WTC11 (cell line): ENCODE measurements at regions not wholly inside any gene's neighbourhood (a gene's known extent, or its start where the extent isn't known, plus 50 kb on each side); places are given as distances from the start of the nearest gene placed in this dataset.

ENCODE experiments used
- ATAC-seq: fragments of 200-7000 bp; cut with Tn5 transposase; 2 replicates; pipeline ENCODE4 v1.10.0; 2021; ENCODE audit warnings: mild to moderate bottlenecking, moderate library complexity
- CTCF ChIA-PET: fragments of 300-600 bp; sonication (Branson Sonifier 250); formaldehyde crosslinking; loops from one replicate; lab custom pipeline; 2021; ENCODE audit warnings: antibody characterized with exemption; lab: Charles Lee
- POLR2A ChIA-PET: fragments of 350-600 bp; sonication (Branson Sonifier 250); formaldehyde crosslinking; loops from one replicate; lab custom pipeline; 2021; ENCODE audit warnings: antibody characterized with exemption; lab: Charles Lee
- DNase-seq: peaks from one replicate; pipeline ENCODE4 v3.0.0; 2021; ENCODE audit warnings: low spot score
- H3K27ac Mint-ChIP-seq: 2 replicates; pipeline ENCODE4 v1.8.0; 2021; ENCODE audit warnings: mixed read lengths
- H3K27me3 Mint-ChIP-seq: 2 replicates; pipeline ENCODE4 v1.8.0; 2021; ENCODE audit warnings: low read depth, mild to moderate bottlenecking, moderate library complexity, mixed read lengths
- H3K36me3 Mint-ChIP-seq: 2 replicates; pipeline ENCODE4 v1.8.0; 2021; ENCODE audit warnings: mixed read lengths
- H3K4me1 Mint-ChIP-seq: 2 replicates; pipeline ENCODE4 v1.8.0; 2022; ENCODE audit warnings: mixed read lengths
- H3K4me3 Mint-ChIP-seq: 2 replicates; pipeline ENCODE4 v1.8.0; 2021; ENCODE audit warnings: mild to moderate bottlenecking, moderate library complexity, mixed read lengths
- H3K9me3 Mint-ChIP-seq: 2 replicates; pipeline ENCODE4 v1.8.0; 2021; ENCODE audit warnings: mixed read lengths
- E2F4 ChIP-seq: sonication (generic); formaldehyde crosslinking; IDR thresholded peaks from 2 replicates; pipeline ENCODE4 v1.8.1; 2022; ENCODE audit warnings: low read depth, mild to moderate bottlenecking, moderate library complexity, missing genetic modification reagents, borderline replicate concordance
- EMX1 ChIP-seq: fragments of 250-450 bp; sonication (Bioruptor Pico); IDR thresholded peaks from 2 replicates; pipeline ENCODE4 v1.8.0; 2021; ENCODE audit warnings: mild to moderate bottlenecking
- FOXJ3 ChIP-seq: sonication (generic); formaldehyde crosslinking; IDR thresholded peaks from 2 replicates; pipeline ENCODE4 v1.9.0; 2021; ENCODE audit warnings: missing genetic modification reagents, mild to moderate bottlenecking, borderline replicate concordance
- GRHL2 ChIP-seq: fragments of 250-450 bp; sonication (Bioruptor Pico); IDR thresholded peaks from 2 replicates; pipeline ENCODE4 v1.8.0; 2022; ENCODE audit warnings: mild to moderate bottlenecking, moderate library complexity; ENCODE audit not compliant: insufficient replicate concordance, severe bottlenecking
- HMGA2 ChIP-seq: fragments of 250-450 bp; sonication (Bioruptor Pico); IDR thresholded peaks from 2 replicates; pipeline ENCODE4 v1.4.0; 2021; ENCODE audit warnings: mild to moderate bottlenecking, moderate library complexity
- HMGXB4 ChIP-seq: sonication (generic); formaldehyde crosslinking; IDR thresholded peaks from 2 replicates; pipeline ENCODE4 v1.8.1; 2023; ENCODE audit warnings: mild to moderate bottlenecking, moderate library complexity, missing genetic modification reagents
- NR2C2 ChIP-seq: sonication (generic); formaldehyde crosslinking; IDR thresholded peaks from 2 replicates; pipeline ENCODE4 v1.8.0; 2022; ENCODE audit warnings: mild to moderate bottlenecking, missing genetic modification reagents
- NR3C1 ChIP-seq: sonication (generic); formaldehyde crosslinking; conservative IDR thresholded peaks from 2 replicates; pipeline ENCODE4 v1.8.1; 2023; ENCODE audit warnings: low read depth, mild to moderate bottlenecking, missing genetic modification reagents
- SOX15 ChIP-seq: fragments of 250-450 bp; sonication (Bioruptor Pico); IDR thresholded peaks from 2 replicates; pipeline ENCODE4 v1.9.0; 2021; ENCODE audit warnings: mild to moderate bottlenecking
- TEAD4 ChIP-seq: sonication (generic); formaldehyde crosslinking; IDR thresholded peaks from 2 replicates; pipeline ENCODE4 v1.8.0; 2022; ENCODE audit warnings: mild to moderate bottlenecking, missing genetic modification reagents
- ZBTB21 ChIP-seq: sonication (generic); formaldehyde crosslinking; IDR thresholded peaks from 2 replicates; pipeline ENCODE4 v1.8.1; 2023; ENCODE audit warnings: mild to moderate bottlenecking, missing genetic modification reagents, borderline replicate concordance
- ZNF219 ChIP-seq: sonication (generic); formaldehyde crosslinking; IDR thresholded peaks from 2 replicates; pipeline ENCODE4 v1.8.0; 2023; ENCODE audit warnings: missing genetic modification reagents, mild to moderate bottlenecking, borderline replicate concordance
- ZNF396 ChIP-seq: fragments of 250-450 bp; sonication (Bioruptor Pico); IDR thresholded peaks from 2 replicates; pipeline ENCODE4 v1.8.0; 2021; ENCODE audit warnings: mild to moderate bottlenecking, moderate library complexity, borderline replicate concordance
- ZNF423 ChIP-seq: fragments of 250-450 bp; sonication (Bioruptor Pico); IDR thresholded peaks from 2 replicates; pipeline ENCODE4 v2.1.2; 2022; ENCODE audit warnings: mild to moderate bottlenecking, moderate library complexity
- TF ChIP-seq, protein P1 (sequence below): sonication (generic); formaldehyde crosslinking; IDR thresholded peaks from 2 replicates; pipeline ENCODE4 v1.8.1; 2023; ENCODE audit warnings: mild to moderate bottlenecking, missing genetic modification reagents, moderate library complexity
- TF ChIP-seq, protein P2 (sequence below): sonication (generic); formaldehyde crosslinking; IDR thresholded peaks from 2 replicates; pipeline ENCODE4 v1.8.1; 2022; ENCODE audit warnings: missing genetic modification reagents, borderline replicate concordance
- TF ChIP-seq, protein P3 (sequence below): sonication (generic); formaldehyde crosslinking; IDR thresholded peaks from 2 replicates; pipeline ENCODE4 v1.8.1; 2023; ENCODE audit warnings: mild to moderate bottlenecking, missing genetic modification reagents, borderline replicate concordance
- TF ChIP-seq, protein P4 (sequence below): sonication (generic); formaldehyde crosslinking; conservative IDR thresholded peaks from 2 replicates; pipeline ENCODE4 v1.8.1; 2022; ENCODE audit warnings: mild to moderate bottlenecking, missing genetic modification reagents
- TF ChIP-seq, protein P5 (sequence below): fragments of 250-450 bp; sonication (Bioruptor Pico); IDR thresholded peaks from 2 replicates; pipeline ENCODE4 v1.9.0; 2021; ENCODE audit warnings: mild to moderate bottlenecking
- TF ChIP-seq, protein P6 (sequence below): fragments of 250-450 bp; sonication (Bioruptor Pico); IDR thresholded peaks from 2 replicates; pipeline ENCODE4 v1.9.0; 2021; ENCODE audit warnings: moderate library complexity, mild to moderate bottlenecking, inconsistent platforms, borderline replicate concordance

GRCh38 chr16:73107371-73107770, 59.4 kb upstream of the ZFHX3 start:
- ATAC-seq (no peak), DNase-seq (no peak)
- H3K27me3 Mint-ChIP-seq = no peaks in the 10 kb centered on the region; the same call in 1 of the 2 replicates
- H3K27ac Mint-ChIP-seq = no peak overlapping the region
- ChIA-PET POLR2A (no interaction called here), CTCF (interaction anchor here (0.5 kb wide), 1 partner anchor 603 kb away, joined by 3 read pairs; no protein-coding TSS in a partner anchor)
- no peaks in the 10 kb centered on the region for H3K9me3 Mint-ChIP-seq
- no peak overlapping the region for H3K4me3 Mint-ChIP-seq
- no peaks in the 10 kb centered on the region for H3K36me3 Mint-ChIP-seq
- peaks cover 4% of the 10 kb centered on the region for H3K4me1 Mint-ChIP-seq
- no peak for TF ChIP-seq TEAD4 (CRISPR knock-in tag)
- TF ChIP-seq EMX1 (CRISPR knock-in tag) = no peak
- TF ChIP-seq, protein P1, sequence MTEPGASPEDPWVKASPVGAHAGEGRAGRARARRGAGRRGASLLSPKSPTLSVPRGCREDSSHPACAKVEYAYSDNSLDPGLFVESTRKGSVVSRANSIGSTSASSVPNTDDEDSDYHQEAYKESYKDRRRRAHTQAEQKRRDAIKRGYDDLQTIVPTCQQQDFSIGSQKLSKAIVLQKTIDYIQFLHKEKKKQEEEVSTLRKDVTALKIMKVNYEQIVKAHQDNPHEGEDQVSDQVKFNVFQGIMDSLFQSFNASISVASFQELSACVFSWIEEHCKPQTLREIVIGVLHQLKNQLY (CRISPR knock-in tag) = no peak
- no peak for TF ChIP-seq NR2C2 (CRISPR knock-in tag)
- TF ChIP-seq ZNF219 (CRISPR knock-in tag) = no peak
- TF ChIP-seq HMGXB4 = no peak
- no peak for TF ChIP-seq SOX15
- no peak for TF ChIP-seq NR3C1
- TF ChIP-seq, protein P2, sequence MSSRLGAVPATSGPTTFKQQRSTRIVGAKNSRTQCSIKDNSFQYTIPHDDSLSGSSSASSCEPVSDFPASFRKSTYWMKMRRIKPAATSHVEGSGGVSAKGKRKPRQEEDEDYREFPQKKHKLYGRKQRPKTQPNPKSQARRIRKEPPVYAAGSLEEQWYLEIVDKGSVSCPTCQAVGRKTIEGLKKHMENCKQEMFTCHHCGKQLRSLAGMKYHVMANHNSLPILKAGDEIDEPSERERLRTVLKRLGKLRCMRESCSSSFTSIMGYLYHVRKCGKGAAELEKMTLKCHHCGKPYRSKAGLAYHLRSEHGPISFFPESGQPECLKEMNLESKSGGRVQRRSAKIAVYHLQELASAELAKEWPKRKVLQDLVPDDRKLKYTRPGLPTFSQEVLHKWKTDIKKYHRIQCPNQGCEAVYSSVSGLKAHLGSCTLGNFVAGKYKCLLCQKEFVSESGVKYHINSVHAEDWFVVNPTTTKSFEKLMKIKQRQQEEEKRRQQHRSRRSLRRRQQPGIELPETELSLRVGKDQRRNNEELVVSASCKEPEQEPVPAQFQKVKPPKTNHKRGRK (CRISPR knock-in tag) = no peak
- no peak for TF ChIP-seq ZNF423

DNA sequence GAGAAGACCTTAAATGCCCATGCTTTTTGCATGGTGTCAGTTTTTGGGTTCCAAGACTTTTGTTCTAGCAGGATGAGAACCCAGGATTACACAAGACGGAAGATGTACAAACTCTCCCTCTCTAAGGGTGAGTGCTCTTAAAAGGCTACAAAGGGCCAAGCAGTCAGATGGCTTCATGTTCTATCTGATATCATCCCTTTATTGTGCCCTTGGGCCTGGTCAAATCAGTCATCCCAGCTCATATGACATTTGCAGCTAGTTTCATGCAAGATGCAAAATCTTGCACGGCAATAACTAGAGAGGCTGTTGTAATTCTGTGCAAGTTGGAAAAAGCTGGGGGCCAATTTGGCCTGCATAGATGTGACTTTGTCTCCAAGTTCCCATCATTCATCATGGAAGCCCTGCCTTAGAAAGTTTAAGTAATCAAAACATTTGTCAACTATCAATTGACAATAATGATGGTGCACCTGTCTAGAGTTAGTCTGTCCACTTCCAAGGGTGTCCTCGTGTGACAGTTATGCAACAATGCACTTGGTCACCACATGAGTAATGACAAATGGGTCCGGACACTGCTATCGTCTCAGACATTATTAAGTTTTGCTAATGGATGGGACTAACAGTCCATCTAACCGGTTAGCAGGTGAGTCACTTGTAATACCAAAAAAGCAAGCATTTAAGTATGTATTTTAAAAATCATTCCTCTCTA, 58.6 kb upstream of the ZFHX3 start:
- Mint-ChIP-seq H3K4me3 (no peak overlapping the region), H3K4me1 (no peaks in the 10 kb centered on the region), H3K27me3 (no peaks in the 10 kb centered on the region; the same call in 1 of the 2 replicates), H3K9me3 (no peaks in the 10 kb centered on the region), H3K27ac (no peak overlapping the region), H3K36me3 (no peaks in the 10 kb centered on the region)
- CTCF ChIA-PET = no interaction called here
- DNase-seq (no peak), ATAC-seq (no peak)
- POLR2A ChIA-PET = no interaction called here
- TF ChIP-seq, protein P3, sequence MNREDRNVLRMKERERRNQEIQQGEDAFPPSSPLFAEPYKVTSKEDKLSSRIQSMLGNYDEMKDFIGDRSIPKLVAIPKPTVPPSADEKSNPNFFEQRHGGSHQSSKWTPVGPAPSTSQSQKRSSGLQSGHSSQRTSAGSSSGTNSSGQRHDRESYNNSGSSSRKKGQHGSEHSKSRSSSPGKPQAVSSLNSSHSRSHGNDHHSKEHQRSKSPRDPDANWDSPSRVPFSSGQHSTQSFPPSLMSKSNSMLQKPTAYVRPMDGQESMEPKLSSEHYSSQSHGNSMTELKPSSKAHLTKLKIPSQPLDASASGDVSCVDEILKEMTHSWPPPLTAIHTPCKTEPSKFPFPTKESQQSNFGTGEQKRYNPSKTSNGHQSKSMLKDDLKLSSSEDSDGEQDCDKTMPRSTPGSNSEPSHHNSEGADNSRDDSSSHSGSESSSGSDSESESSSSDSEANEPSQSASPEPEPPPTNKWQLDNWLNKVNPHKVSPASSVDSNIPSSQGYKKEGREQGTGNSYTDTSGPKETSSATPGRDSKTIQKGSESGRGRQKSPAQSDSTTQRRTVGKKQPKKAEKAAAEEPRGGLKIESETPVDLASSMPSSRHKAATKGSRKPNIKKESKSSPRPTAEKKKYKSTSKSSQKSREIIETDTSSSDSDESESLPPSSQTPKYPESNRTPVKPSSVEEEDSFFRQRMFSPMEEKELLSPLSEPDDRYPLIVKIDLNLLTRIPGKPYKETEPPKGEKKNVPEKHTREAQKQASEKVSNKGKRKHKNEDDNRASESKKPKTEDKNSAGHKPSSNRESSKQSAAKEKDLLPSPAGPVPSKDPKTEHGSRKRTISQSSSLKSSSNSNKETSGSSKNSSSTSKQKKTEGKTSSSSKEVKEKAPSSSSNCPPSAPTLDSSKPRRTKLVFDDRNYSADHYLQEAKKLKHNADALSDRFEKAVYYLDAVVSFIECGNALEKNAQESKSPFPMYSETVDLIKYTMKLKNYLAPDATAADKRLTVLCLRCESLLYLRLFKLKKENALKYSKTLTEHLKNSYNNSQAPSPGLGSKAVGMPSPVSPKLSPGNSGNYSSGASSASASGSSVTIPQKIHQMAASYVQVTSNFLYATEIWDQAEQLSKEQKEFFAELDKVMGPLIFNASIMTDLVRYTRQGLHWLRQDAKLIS (CRISPR knock-in tag) = no peak
- TF ChIP-seq ZNF423 = no peak
- TF ChIP-seq ZBTB21 (CRISPR knock-in tag) = no peak
- TF ChIP-seq, protein P4, sequence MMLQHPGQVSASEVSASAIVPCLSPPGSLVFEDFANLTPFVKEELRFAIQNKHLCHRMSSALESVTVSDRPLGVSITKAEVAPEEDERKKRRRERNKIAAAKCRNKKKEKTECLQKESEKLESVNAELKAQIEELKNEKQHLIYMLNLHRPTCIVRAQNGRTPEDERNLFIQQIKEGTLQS = no peak
- TF ChIP-seq E2F4 = no peak
- no peak for TF ChIP-seq FOXJ3 (CRISPR knock-in tag)
- no peak for TF ChIP-seq HMGA2 (CRISPR knock-in tag)
- TF ChIP-seq, protein P1 (CRISPR knock-in tag) = no peak
- TF ChIP-seq GRHL2 (CRISPR knock-in tag) = no peak
- TF ChIP-seq ZNF396 (CRISPR knock-in tag) = no peak
- TF ChIP-seq, protein P5, sequence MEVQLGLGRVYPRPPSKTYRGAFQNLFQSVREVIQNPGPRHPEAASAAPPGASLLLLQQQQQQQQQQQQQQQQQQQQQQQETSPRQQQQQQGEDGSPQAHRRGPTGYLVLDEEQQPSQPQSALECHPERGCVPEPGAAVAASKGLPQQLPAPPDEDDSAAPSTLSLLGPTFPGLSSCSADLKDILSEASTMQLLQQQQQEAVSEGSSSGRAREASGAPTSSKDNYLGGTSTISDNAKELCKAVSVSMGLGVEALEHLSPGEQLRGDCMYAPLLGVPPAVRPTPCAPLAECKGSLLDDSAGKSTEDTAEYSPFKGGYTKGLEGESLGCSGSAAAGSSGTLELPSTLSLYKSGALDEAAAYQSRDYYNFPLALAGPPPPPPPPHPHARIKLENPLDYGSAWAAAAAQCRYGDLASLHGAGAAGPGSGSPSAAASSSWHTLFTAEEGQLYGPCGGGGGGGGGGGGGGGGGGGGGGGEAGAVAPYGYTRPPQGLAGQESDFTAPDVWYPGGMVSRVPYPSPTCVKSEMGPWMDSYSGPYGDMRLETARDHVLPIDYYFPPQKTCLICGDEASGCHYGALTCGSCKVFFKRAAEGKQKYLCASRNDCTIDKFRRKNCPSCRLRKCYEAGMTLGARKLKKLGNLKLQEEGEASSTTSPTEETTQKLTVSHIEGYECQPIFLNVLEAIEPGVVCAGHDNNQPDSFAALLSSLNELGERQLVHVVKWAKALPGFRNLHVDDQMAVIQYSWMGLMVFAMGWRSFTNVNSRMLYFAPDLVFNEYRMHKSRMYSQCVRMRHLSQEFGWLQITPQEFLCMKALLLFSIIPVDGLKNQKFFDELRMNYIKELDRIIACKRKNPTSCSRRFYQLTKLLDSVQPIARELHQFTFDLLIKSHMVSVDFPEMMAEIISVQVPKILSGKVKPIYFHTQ (CRISPR knock-in tag) = no peak
- TF ChIP-seq, protein P6, sequence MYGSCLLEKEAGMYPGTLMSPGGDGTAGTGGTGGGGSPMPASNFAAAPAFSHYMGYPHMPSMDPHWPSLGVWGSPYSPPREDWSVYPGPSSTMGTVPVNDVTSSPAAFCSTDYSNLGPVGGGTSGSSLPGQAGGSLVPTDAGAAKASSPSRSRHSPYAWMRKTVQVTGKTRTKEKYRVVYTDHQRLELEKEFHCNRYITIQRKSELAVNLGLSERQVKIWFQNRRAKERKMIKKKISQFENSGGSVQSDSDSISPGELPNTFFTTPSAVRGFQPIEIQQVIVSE (CRISPR knock-in tag) = no peak
